Nephron progenitor cell (in vitro differentiated cells): ENCODE measurements at regions not wholly inside any gene's neighbourhood (a gene's known extent, or its start where the extent isn't known, plus 50 kb on each side); places are given as distances from the start of the nearest gene placed in this dataset.
"Not testable (repeated sequence)": the region's sequence is repeated elsewhere in the genome, so short reads cannot be mapped to it uniquely, and the experiment has no call there.

ENCODE experiments used
- DNase-seq: peaks from one replicate; pipeline ENCODE4 v3.0.0; 2021
- H3K27ac Mint-ChIP-seq: 2 replicates; pipeline ENCODE4 v1.8.0; 2021; ENCODE audit warnings: mild to moderate bottlenecking, moderate library complexity, mixed read lengths
- H3K27me3 Mint-ChIP-seq: 2 replicates; pipeline ENCODE4 v1.8.0; 2021; ENCODE audit warnings: mild to moderate bottlenecking, low read depth, mixed read lengths; ENCODE audit not compliant: poor library complexity
- H3K36me3 Mint-ChIP-seq: 2 replicates; pipeline ENCODE4 v1.8.0; 2021; ENCODE audit warnings: low read depth, mixed read lengths
- H3K4me1 Mint-ChIP-seq: 2 replicates; pipeline ENCODE4 v1.8.0; 2021; ENCODE audit warnings: mixed read lengths
- H3K4me3 Mint-ChIP-seq: 2 replicates; pipeline ENCODE4 v1.8.0; 2021; ENCODE audit warnings: mild to moderate bottlenecking, moderate library complexity, mixed read lengths
- H3K9me3 Mint-ChIP-seq: 2 replicates; pipeline ENCODE4 v1.8.0; 2021; ENCODE audit warnings: mild to moderate bottlenecking, moderate library complexity, mixed read lengths
- CTCF ChIP-seq: fragments of 200-600 bp; sonication (generic); IDR thresholded peaks from 2 replicates; pipeline ENCODE4 v1.5.0; 2021; ENCODE audit warnings: antibody characterized with exemption

GRCh38 chr1:204014336-204014735 lies 58.6 kb upstream of the SOX13 start:
- no peak for TF ChIP-seq CTCF
- Mint-ChIP-seq H3K4me1 (peaks cover 34% of the 10 kb centered on the region), H3K27me3 (peaks cover 4% of the 10 kb centered on the region), H3K36me3 (no peaks in the 10 kb centered on the region), H3K4me3 (no peak overlapping the region), H3K27ac (no peak overlapping the region), H3K9me3 (no peaks in the 10 kb centered on the region)
- DNase-seq, result no peak

GRCh38 chr1:204014961-204015360 lies 58.0 kb upstream of the SOX13 start:
- not testable (repeated sequence) for DNase-seq, H3K4me3 Mint-ChIP-seq, H3K9me3 Mint-ChIP-seq, H3K27me3 Mint-ChIP-seq, H3K36me3 Mint-ChIP-seq
- peaks cover 37% of the 10 kb centered on the region for H3K4me1 Mint-ChIP-seq
- H3K27ac Mint-ChIP-seq, result peak overlapping the region; percentile 55

- Mint-ChIP-seq H3K9me3 (no peaks in the 10 kb centered on the region), H3K4me3 (no peak overlapping the region), H3K27ac (peak overlapping the region; percentile 2), H3K27me3 (peaks cover 4% of the 10 kb centered on the region), H3K36me3 (no peaks in the 10 kb centered on the region), H3K4me1 (peaks cover 48% of the 10 kb centered on the region)
- TF ChIP-seq CTCF, result no peak
- DNase-seq, result no peak
Observed at GRCh38 chr1:204017032-204017431, 55.9 kb upstream of the SOX13 start.

GRCh38 chr1:204018460-204018859 lies 54.5 kb upstream of the SOX13 start:
- H3K36me3 Mint-ChIP-seq, result no peaks in the 10 kb centered on the region
- peaks cover 56% of the 10 kb centered on the region for H3K4me1 Mint-ChIP-seq
- peaks cover 4% of the 10 kb centered on the region for H3K27me3 Mint-ChIP-seq
- H3K9me3 Mint-ChIP-seq, result no peaks in the 10 kb centered on the region
- no peak for TF ChIP-seq CTCF
- no peak for DNase-seq
- peak overlapping the region; percentile 25 for H3K27ac Mint-ChIP-seq
- H3K4me3 Mint-ChIP-seq, result no peak overlapping the region
